Calu3 (cell line): ENCODE measurements at regions not wholly inside any gene's neighbourhood (a gene's known extent, or its start where the extent isn't known, plus 50 kb on each side); places are given as distances from the start of the nearest gene placed in this dataset.

ENCODE experiments used
- BruUV-seq: library from RNA; stranded (reverse); fragments of 400-500 nt; replicated peaks from 2 replicates; lab custom pipeline; 2021; lab: Mats Ljungman, UMichigan
- CTCF ChIA-PET: fragments of 300-600 bp; sonication (Branson Sonifier 250); formaldehyde crosslinking; loops from one replicate; lab custom pipeline; 2022; ENCODE audit warnings: antibody characterized with exemption; lab: Charles Lee
- DNase-seq: peaks from one replicate; pipeline ENCODE4 v3.0.0; 2022
- H3K27ac Mint-ChIP-seq: one replicate; pipeline ENCODE4 v1.8.0; 2022; ENCODE audit warnings: mixed read lengths; ENCODE audit not compliant: unreplicated experiment
- H3K27me3 Mint-ChIP-seq: one replicate; pipeline ENCODE4 v1.8.0; 2022; ENCODE audit warnings: mixed read lengths; ENCODE audit not compliant: unreplicated experiment
- H3K36me3 Mint-ChIP-seq: one replicate; pipeline ENCODE4 v1.8.0; 2022; ENCODE audit warnings: mild to moderate bottlenecking, moderate library complexity, mixed read lengths; ENCODE audit not compliant: insufficient read depth, unreplicated experiment
- H3K4me1 Mint-ChIP-seq: one replicate; pipeline ENCODE4 v1.8.0; 2022; ENCODE audit warnings: mild to moderate bottlenecking, low read depth, mixed read lengths; ENCODE audit not compliant: unreplicated experiment
- H3K4me3 Mint-ChIP-seq: one replicate; pipeline ENCODE4 v1.8.0; 2022; ENCODE audit warnings: mild to moderate bottlenecking, low read depth, moderate library complexity, mixed read lengths; ENCODE audit not compliant: unreplicated experiment
- H3K9me3 Mint-ChIP-seq: one replicate; pipeline ENCODE4 v1.8.0; 2022; ENCODE audit warnings: low read depth, mixed read lengths; ENCODE audit not compliant: unreplicated experiment
- CTCF ChIP-seq: fragments of 200-600 bp; IDR thresholded peaks from one replicate; pipeline ENCODE4 v1.8.0; 2022; ENCODE audit warnings: antibody characterized with exemption; ENCODE audit not compliant: unreplicated experiment
- intact Hi-C: fragments of 100-400 bp; cut with micrococcal nuclease; formaldehyde crosslinking; loops from one replicate; pipeline ENCODE4 v1.10.0; 2022; ENCODE audit not compliant: unreplicated experiment

- Mint-ChIP-seq H3K36me3 (no peaks in the 10 kb centered on the region), H3K4me3 (no peak overlapping the region), H3K4me1 (peaks cover 23% of the 10 kb centered on the region), H3K9me3 (no peaks in the 10 kb centered on the region), H3K27me3 (no peaks in the 10 kb centered on the region), H3K27ac (no peak overlapping the region)
- DNase-seq = no peak
- CTCF ChIA-PET = no interaction called here
- no TSS peak for BruUV-seq
- intact Hi-C loops = loop anchor here (5.0 kb wide), 1 partner anchor 857 kb away; no protein-coding TSS in a partner anchor
- TF ChIP-seq CTCF = no peak
Observed at GRCh38 chr2:209324281-209324680, 99.6 kb upstream of the MAP2 start.

- peaks cover 9% of the 10 kb centered on the region for H3K4me1 Mint-ChIP-seq
- no peak overlapping the region for H3K4me3 Mint-ChIP-seq
- DNase-seq = peak; percentile 14
- no peak overlapping the region for H3K27ac Mint-ChIP-seq
- BruUV-seq = no TSS peak
- peak; percentile 41 for TF ChIP-seq CTCF
- H3K9me3 Mint-ChIP-seq = no peaks in the 10 kb centered on the region
- no peaks in the 10 kb centered on the region for H3K27me3 Mint-ChIP-seq
- intact Hi-C loops = loop anchor here (1.0 to 10.0 kb wide), 4 partner anchors 511 to 1074 kb away; partner anchors contain the start of gene IDH1
- H3K36me3 Mint-ChIP-seq = no peaks in the 10 kb centered on the region
- CTCF ChIA-PET = interaction anchor here (0.6 to 1.7 kb wide), 8 partner anchors 9 to 925 kb away, joined by 3 to 17 read pairs (median 4); partner anchors contain the start of genes MAP2 and PTH2R
Observed at GRCh38 chr2:209331291-209331844, 92.5 kb upstream of the MAP2 start.

- intact Hi-C loops = loop anchor here (1.0 to 10.0 kb wide), 5 partner anchors 90 to 1077 kb away; partner anchors contain the start of genes IDH1 and MAP2
- no peaks in the 10 kb centered on the region for H3K27me3 Mint-ChIP-seq
- CTCF ChIA-PET = interaction anchor here (0.6 to 4.5 kb wide), 10 partner anchors 12 to 992 kb away, joined by 3 to 51 read pairs (median 5); partner anchors contain the start of genes MAP2 and PTH2R
- no peak overlapping the region for H3K27ac Mint-ChIP-seq
- BruUV-seq = no TSS peak
- TF ChIP-seq CTCF = peak; percentile 82
- no peak overlapping the region for H3K4me3 Mint-ChIP-seq
- peak; percentile 70 for DNase-seq
- H3K4me1 Mint-ChIP-seq = no peaks in the 10 kb centered on the region
- H3K36me3 Mint-ChIP-seq = no peaks in the 10 kb centered on the region
- H3K9me3 Mint-ChIP-seq = no peaks in the 10 kb centered on the region
Observed at GRCh38 chr2:209334188-209335017, 89.4 kb upstream of the MAP2 start.

GRCh38 chr2:209340522-209340921 is 83.3 kb upstream of the MAP2 start:
- Mint-ChIP-seq H3K36me3 (peaks cover 4% of the 10 kb centered on the region), H3K27ac (peak overlapping the region; percentile 74), H3K27me3 (no peaks in the 10 kb centered on the region), H3K9me3 (no peaks in the 10 kb centered on the region), H3K4me3 (peak overlapping the region; percentile 4), H3K4me1 (peaks cover 12% of the 10 kb centered on the region)
- no TSS peak for BruUV-seq
- CTCF ChIA-PET = interaction anchor here (1.0 to 1.3 kb wide), 2 partner anchors 28 to 933 kb away, joined by 3 to 4 read pairs; no protein-coding TSS in a partner anchor
- no peak for TF ChIP-seq CTCF
- DNase-seq = peak; percentile 57
- intact Hi-C loops = loop anchor here (2.0 kb wide), 1 partner anchor 28 kb away; no protein-coding TSS in a partner anchor
